ENCODE measurements at regions not wholly inside any gene's neighbourhood (a gene's known extent, or its start where the extent isn't known, plus 50 kb on each side); places are given as distances from the start of the nearest gene placed in this dataset.

DNA sequence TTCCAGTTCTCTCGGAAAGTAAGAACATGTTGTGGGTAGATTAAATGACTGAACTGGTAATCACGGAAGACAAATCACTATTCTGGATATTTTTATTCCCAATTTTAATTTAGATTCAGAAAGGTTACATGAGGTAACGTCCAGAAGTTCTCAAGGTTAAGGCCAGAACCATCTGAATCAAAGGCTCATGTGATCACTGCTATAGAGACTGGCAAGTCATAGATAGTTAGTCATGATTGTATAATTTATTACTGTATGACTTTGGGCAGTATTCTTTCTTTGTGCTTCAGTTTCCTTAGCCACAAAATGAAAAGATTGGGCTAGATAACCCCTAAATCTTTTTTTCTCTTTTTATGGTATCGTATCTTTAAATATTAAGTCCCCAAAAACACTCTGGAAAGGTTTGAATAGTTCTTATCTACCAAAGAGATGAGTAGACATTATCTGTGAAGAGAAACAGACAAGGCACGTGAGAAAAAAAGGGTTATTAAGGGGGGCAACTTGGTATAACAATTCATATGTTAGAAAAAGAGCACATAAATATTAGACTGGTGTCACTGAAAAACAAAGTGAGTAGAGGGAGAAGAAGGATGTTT lies 241.0 kb downstream of the PTPRC start:
- DNase-seq (ENCODE audit: low spot score) (no peak), ATAC-seq (ENCODE audit: low read depth) (no peak)
- peaks cover 27% of the 10 kb centered on the region for H3K4me1 ChIP-seq (ENCODE audit: insufficient read depth, poor library complexity, severe bottlenecking)
- TF ChIP-seq, protein P1, sequence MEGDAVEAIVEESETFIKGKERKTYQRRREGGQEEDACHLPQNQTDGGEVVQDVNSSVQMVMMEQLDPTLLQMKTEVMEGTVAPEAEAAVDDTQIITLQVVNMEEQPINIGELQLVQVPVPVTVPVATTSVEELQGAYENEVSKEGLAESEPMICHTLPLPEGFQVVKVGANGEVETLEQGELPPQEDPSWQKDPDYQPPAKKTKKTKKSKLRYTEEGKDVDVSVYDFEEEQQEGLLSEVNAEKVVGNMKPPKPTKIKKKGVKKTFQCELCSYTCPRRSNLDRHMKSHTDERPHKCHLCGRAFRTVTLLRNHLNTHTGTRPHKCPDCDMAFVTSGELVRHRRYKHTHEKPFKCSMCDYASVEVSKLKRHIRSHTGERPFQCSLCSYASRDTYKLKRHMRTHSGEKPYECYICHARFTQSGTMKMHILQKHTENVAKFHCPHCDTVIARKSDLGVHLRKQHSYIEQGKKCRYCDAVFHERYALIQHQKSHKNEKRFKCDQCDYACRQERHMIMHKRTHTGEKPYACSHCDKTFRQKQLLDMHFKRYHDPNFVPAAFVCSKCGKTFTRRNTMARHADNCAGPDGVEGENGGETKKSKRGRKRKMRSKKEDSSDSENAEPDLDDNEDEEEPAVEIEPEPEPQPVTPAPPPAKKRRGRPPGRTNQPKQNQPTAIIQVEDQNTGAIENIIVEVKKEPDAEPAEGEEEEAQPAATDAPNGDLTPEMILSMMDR (IDR thresholded peaks at IDR 0.05; ENCODE audit: poor library complexity, severe bottlenecking), result no peak
- no peaks in the 10 kb centered on the region for H3K9me3 ChIP-seq (ENCODE audit: severe bottlenecking)
- H3K4me3 ChIP-seq (ENCODE audit: severe bottlenecking), result no peak overlapping the region
- H3K36me3 ChIP-seq (ENCODE audit: low read depth), result peaks cover 35% of the 10 kb centered on the region
- H3K27me3 ChIP-seq (ENCODE audit: insufficient read depth, poor library complexity, severe bottlenecking), result no peaks in the 10 kb centered on the region
- H3K27ac ChIP-seq (ENCODE audit: poor library complexity, severe bottlenecking), result no peak overlapping the region

DNA sequence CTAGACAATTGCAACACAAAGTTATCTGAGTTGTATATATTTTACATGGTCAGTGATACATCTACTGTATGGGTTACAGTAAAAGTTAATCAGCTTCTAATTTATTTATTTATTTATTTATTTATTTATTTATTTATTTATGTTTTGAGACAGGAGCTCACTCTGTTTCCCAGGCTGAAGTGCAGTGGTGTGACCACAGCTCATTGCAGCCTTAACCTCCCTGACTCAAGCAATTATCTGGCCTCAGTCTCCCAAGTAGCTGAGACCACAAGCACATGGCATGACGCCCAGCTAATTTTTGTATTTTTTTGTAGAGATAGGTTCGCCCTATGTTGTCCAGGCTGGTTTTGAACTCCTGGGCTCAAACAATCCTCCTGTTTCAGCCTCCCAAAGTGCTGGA lies 241.6 kb downstream of the PTPRC start:
- Histone ChIP-seq H3K27me3 (ENCODE audit: insufficient read depth, poor library complexity, severe bottlenecking) (no peaks in the 10 kb centered on the region), H3K9me3 (ENCODE audit: severe bottlenecking) (no peaks in the 10 kb centered on the region), H3K4me3 (ENCODE audit: severe bottlenecking) (no peak overlapping the region), H3K4me1 (ENCODE audit: insufficient read depth, poor library complexity, severe bottlenecking) (peaks cover 27% of the 10 kb centered on the region), H3K27ac (ENCODE audit: poor library complexity, severe bottlenecking) (peak overlapping the region; percentile 74), H3K36me3 (ENCODE audit: low read depth) (peaks cover 29% of the 10 kb centered on the region)
- DNase-seq (ENCODE audit: low spot score), result no peak
- ATAC-seq (ENCODE audit: low read depth), result no peak
- TF ChIP-seq, protein P1 (IDR thresholded peaks at IDR 0.05; ENCODE audit: poor library complexity, severe bottlenecking), result no peak

DNA sequence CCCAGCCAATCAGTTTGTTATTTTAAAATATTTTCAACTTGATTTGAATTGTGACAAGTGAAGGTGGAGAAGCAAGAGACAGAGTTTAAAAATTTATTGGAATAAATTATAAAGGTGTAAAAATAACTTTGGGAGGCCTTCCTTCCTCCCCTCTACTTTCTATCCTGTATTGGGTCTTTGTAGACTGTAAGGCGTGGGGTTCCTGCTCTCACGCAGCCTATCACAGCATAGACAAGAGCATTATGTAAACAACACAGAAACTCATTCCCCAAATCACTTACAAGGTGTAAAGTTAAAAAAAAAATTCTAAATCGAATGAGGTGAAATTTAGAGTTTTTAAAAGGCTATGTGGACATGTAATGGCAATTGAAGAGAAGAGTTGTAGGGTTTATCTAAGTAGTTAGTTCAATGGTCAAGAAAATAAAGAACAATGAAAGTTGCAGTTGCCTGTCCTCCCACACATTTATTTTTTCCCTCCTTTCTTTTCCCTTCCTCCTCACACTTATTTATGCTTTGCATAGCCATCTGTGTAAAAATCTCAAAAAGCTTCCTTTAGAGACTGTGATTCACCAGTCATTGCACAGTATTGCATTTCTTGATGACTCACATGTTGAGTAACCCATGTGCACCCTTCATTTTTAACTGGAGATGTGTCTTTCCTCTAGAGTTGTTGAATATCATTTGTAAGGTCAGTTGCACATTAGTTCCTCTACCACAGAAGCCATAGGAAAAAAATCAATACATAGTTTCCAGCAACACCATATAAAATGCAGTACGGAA lies 242.2 kb downstream of the PTPRC start:
- Histone ChIP-seq H3K4me1 (ENCODE audit: insufficient read depth, poor library complexity, severe bottlenecking) (peaks cover 33% of the 10 kb centered on the region), H3K27ac (ENCODE audit: poor library complexity, severe bottlenecking) (peak overlapping the region; percentile 74), H3K36me3 (ENCODE audit: low read depth) (peaks cover 29% of the 10 kb centered on the region), H3K27me3 (ENCODE audit: insufficient read depth, poor library complexity, severe bottlenecking) (no peaks in the 10 kb centered on the region), H3K9me3 (ENCODE audit: severe bottlenecking) (no peaks in the 10 kb centered on the region), H3K4me3 (ENCODE audit: severe bottlenecking) (no peak overlapping the region)
- TF ChIP-seq, protein P1 (IDR thresholded peaks at IDR 0.05; ENCODE audit: poor library complexity, severe bottlenecking), result no peak
- peak; percentile 98 for ATAC-seq (ENCODE audit: low read depth)
- DNase-seq (ENCODE audit: low spot score), result no peak

DNA sequence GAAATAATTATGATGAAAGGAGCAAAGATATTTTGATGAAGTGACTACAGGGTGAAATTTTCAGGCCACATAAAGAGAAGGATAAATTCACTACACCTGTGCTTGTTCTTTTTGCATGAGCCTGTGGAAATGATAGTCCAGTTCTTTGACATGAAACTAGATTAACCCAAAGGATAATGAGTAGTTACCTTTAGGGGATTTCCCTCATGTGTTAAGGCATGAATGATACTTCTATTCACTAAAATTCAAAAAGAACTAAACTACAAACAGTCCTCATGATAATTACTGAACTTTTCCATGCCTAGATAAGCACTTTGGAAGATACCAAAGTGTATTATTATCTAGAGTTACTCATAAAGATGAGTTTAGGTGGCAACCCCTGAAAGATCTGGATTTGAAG lies 244.3 kb downstream of the PTPRC start:
- Histone ChIP-seq H3K9me3 (ENCODE audit: severe bottlenecking) (peaks cover 3% of the 10 kb centered on the region), H3K4me1 (ENCODE audit: insufficient read depth, poor library complexity, severe bottlenecking) (peaks cover 43% of the 10 kb centered on the region), H3K27me3 (ENCODE audit: insufficient read depth, poor library complexity, severe bottlenecking) (no peaks in the 10 kb centered on the region), H3K36me3 (ENCODE audit: low read depth) (peaks cover 18% of the 10 kb centered on the region), H3K4me3 (ENCODE audit: severe bottlenecking) (no peak overlapping the region), H3K27ac (ENCODE audit: poor library complexity, severe bottlenecking) (no peak overlapping the region)
- no peak for DNase-seq (ENCODE audit: low spot score)
- ATAC-seq (ENCODE audit: low read depth), result no peak
- TF ChIP-seq, protein P1 (IDR thresholded peaks at IDR 0.05; ENCODE audit: poor library complexity, severe bottlenecking), result no peak

DNA sequence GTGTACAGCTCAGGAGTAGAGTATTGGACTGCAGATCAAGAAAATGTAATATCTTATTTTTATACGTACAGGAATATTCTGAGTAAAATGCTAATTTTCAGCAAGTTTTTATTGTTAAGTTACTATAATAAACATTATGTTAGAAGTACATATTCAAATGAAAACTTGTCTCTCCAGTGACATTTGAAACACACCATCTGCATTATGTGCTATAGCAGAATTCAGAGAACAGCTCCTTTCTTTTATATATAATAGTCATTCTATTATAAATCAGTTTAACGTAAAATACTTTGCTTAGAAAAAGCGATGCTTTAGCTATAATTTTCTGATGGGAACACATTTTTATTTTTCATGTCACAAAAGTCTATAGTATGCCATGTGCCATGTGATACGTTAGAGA lies 249.0 kb downstream of the PTPRC start:
- DNase-seq (ENCODE audit: low spot score), result no peak
- Histone ChIP-seq H3K27me3 (ENCODE audit: insufficient read depth, poor library complexity, severe bottlenecking) (no peaks in the 10 kb centered on the region), H3K27ac (ENCODE audit: poor library complexity, severe bottlenecking) (no peak overlapping the region), H3K36me3 (ENCODE audit: low read depth) (peaks cover 8% of the 10 kb centered on the region; the same call in 1 of the 2 replicates), H3K4me1 (ENCODE audit: insufficient read depth, poor library complexity, severe bottlenecking) (peaks cover 25% of the 10 kb centered on the region), H3K4me3 (ENCODE audit: severe bottlenecking) (no peak overlapping the region), H3K9me3 (ENCODE audit: severe bottlenecking) (peaks cover 3% of the 10 kb centered on the region)
- no peak for ATAC-seq (ENCODE audit: low read depth)
- TF ChIP-seq, protein P1 (IDR thresholded peaks at IDR 0.05; ENCODE audit: poor library complexity, severe bottlenecking), result no peak
